Upper lobe of left lung (tissue), 6 donors: ENCODE measurements at regions not wholly inside any gene's neighbourhood (a gene's known extent, or its start where the extent isn't known, plus 50 kb on each side); places are given as distances from the start of the nearest gene placed in this dataset.

ENCODE experiments used
- ATAC-seq, 2 donors: fragments of 200-7000 bp; cut with Tn5 transposase; one replicate each; pipeline ENCODE4 v1.9.1; 2022; ENCODE audit warnings: mild to moderate bottlenecking in 2 of 2, moderate library complexity in 2 of 2; ENCODE audit not compliant: low FRiP score in 2 of 2
- DNase-seq, 2 donors: peaks; one replicate each; pipeline ENCODE4 v3.0.0-alpha.2; 2019 to 2020
- H3K27ac ChIP-seq, 4 donors: fragments of 200-600 bp; sonication (generic); one replicate each; pipeline ENCODE4 v1.5.1; 2016 to 2019
- H3K27me3 ChIP-seq, 4 donors: fragments of 200-600 bp; sonication (generic); one replicate each; pipeline ENCODE4 v1.5.1; 2017 to 2019
- H3K36me3 ChIP-seq, 4 donors: fragments of 200-600 bp; sonication (generic); one replicate each; pipeline ENCODE4 v1.5.1; 2016 to 2019
- H3K4me1 ChIP-seq, 4 donors: fragments of 200-600 bp; sonication (generic); one replicate each; pipeline ENCODE4 v1.5.1; 2018 to 2019
- H3K4me3 ChIP-seq, 4 donors: fragments of 200-600 bp; sonication (generic); one replicate each; pipeline ENCODE4 v1.5.1; 2017 to 2019; ENCODE audit warnings: mild to moderate bottlenecking in 2 of 4, moderate library complexity in 1 of 4
- H3K9me3 ChIP-seq, 4 donors: fragments of 200-600 bp; sonication (generic); one replicate each; pipeline ENCODE4 v1.5.1; 2018 to 2019
- CTCF ChIP-seq, 6 experiments: fragments of 450-650 bp in 4 of 6; fragments of 200-600 bp in 2 of 6; sonication (generic) in 2 of 6; IDR thresholded peaks; one replicate each; pipeline ENCODE4 v1.5.1; 2016 to 2019; ENCODE audit warnings: antibody characterized with exemption in 6 of 6
- EP300 ChIP-seq, 4 donors: sonication (generic); formaldehyde crosslinking; IDR thresholded peaks; one replicate each; pipeline ENCODE4 v1.5.1; 2017; ENCODE audit warnings: antibody characterized with exemption in 4 of 4, control low read depth in 2 of 4
- POLR2A ChIP-seq, 4 donors: fragments of 450-650 bp; IDR thresholded peaks; one replicate each; pipeline ENCODE4 v1.5.1; 2016 to 2017; ENCODE audit warnings: antibody characterized with exemption in 4 of 4, mild to moderate bottlenecking in 2 of 4
- POLR2AphosphoS5 ChIP-seq, 2 donors: sonication (generic); formaldehyde crosslinking; IDR thresholded peaks; one replicate each; pipeline ENCODE4 v1.5.1; 2017; ENCODE audit warnings: antibody characterized with exemption in 2 of 2
- WGBS, 2 donors: methylation state at CpG; one replicate each; pipeline ENCODE4 v1.1.5; 2017 to 2018; 5-methylcytosine and 5-hydroxymethylcytosine counted together
- donor health status: DM: no; HTN: no; CAD: no; lungs with moderate emphysema.
- donor health status: DM: no; HTN: yes; CAD: no; lungs with severe emphysema.

DNA sequence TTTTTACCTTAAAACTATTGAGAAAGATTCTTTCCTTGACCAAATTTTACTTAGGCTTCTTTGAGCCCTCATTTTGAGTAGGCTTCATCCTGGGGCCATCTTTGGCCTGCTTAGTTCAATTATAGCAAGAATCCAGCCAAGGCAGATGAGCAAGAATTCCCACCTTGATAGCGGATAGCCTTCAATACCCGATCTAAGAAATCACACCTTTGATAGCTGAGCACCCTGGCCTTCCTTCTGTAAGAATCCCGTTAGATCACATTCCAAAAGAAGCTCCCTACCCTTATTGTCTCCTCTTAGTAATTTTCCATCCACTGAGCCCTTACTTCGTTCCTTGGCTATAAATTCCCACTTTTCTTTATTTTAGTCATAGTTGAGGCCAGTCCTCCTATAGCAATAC, 275.4 kb upstream of the ROBO1 start:
- H3K36me3 ChIP-seq, result no peaks in the 10 kb centered on the region
- H3K4me1 ChIP-seq, result no peaks in the 10 kb centered on the region
- H3K4me3 ChIP-seq, result no peak overlapping the region
- DNase-seq (no peak), ATAC-seq (no peak)
- H3K27ac ChIP-seq, result no peak overlapping the region
- TF ChIP-seq CTCF (IDR thresholded peaks at IDR 0.05) (no peak), EP300 (IDR thresholded peaks at IDR 0.05) (no peak), POLR2AphosphoS5 (IDR thresholded peaks at IDR 0.05) (no peak), POLR2A (IDR thresholded peaks at IDR 0.05) (no peak)
- H3K9me3 ChIP-seq, result no peaks in the 10 kb centered on the region
- WGBS, 2 donors, result 80 to 87% methylated on average over 4 of the region's 4 CpGs
- no peaks in the 10 kb centered on the region for H3K27me3 ChIP-seq

GRCh38 chr3:80040067-80040466, 272.3 kb upstream of the ROBO1 start:
- H3K9me3 ChIP-seq, result no peaks in the 10 kb centered on the region
- no peaks in the 10 kb centered on the region for H3K36me3 ChIP-seq
- no peaks in the 10 kb centered on the region for H3K4me1 ChIP-seq
- TF ChIP-seq POLR2AphosphoS5 (IDR thresholded peaks at IDR 0.05), result no peak
- no peak for TF ChIP-seq EP300 (IDR thresholded peaks at IDR 0.05)
- no peak for TF ChIP-seq POLR2A (IDR thresholded peaks at IDR 0.05)
- TF ChIP-seq CTCF (IDR thresholded peaks at IDR 0.05), result no peak
- ATAC-seq (no peak), DNase-seq (no peak)
- 55 to 57% methylated on average over 2 of the region's 2 CpGs for WGBS, 2 donors
- no peak overlapping the region for H3K27ac ChIP-seq
- H3K4me3 ChIP-seq, result no peak overlapping the region
- no peaks in the 10 kb centered on the region for H3K27me3 ChIP-seq

GRCh38 chr3:80036176-80036575, 268.4 kb upstream of the ROBO1 start:
- Histone ChIP-seq H3K4me1 (no peaks in the 10 kb centered on the region), H3K36me3 (no peaks in the 10 kb centered on the region), H3K9me3 (no peaks in the 10 kb centered on the region), H3K27me3 (no peaks in the 10 kb centered on the region), H3K27ac (no peak overlapping the region), H3K4me3 (no peak overlapping the region)
- ATAC-seq, result no peak
- no peak for TF ChIP-seq POLR2A (IDR thresholded peaks at IDR 0.05)
- no peak for TF ChIP-seq CTCF (IDR thresholded peaks at IDR 0.05)
- TF ChIP-seq EP300 (IDR thresholded peaks at IDR 0.05), result no peak
- no peak for TF ChIP-seq POLR2AphosphoS5 (IDR thresholded peaks at IDR 0.05)
- no peak for DNase-seq

DNA sequence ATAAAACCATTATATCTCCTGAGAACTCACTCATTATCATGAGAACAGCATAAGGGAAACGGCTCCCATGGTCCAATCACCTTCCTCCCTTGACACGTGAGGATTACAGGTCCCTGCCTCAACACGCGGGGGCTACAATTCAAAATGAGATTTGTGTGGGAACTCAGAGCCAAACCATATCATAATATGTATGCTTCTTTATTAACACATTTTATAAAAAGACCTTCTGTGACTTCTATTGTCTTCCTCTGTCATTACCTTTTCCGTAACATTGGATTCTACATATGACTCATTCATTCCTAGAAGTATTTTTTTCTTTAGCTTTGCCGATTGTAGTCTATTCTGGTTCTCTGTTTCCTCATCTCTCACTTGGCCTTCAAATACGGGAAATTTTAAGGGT, 267.2 kb upstream of the ROBO1 start:
- ATAC-seq (no peak), DNase-seq (no peak)
- Histone ChIP-seq H3K4me3 (no peak overlapping the region), H3K4me1 (no peaks in the 10 kb centered on the region), H3K9me3 (no peaks in the 10 kb centered on the region), H3K27ac (no peak overlapping the region), H3K27me3 (no peaks in the 10 kb centered on the region), H3K36me3 (no peaks in the 10 kb centered on the region)
- 82 to 92% methylated on average over 7 of the region's 7 CpGs for WGBS, 2 donors
- no peak for TF ChIP-seq POLR2A (IDR thresholded peaks at IDR 0.05)
- no peak for TF ChIP-seq CTCF (IDR thresholded peaks at IDR 0.05)
- TF ChIP-seq EP300 (IDR thresholded peaks at IDR 0.05), result no peak
- TF ChIP-seq POLR2AphosphoS5 (IDR thresholded peaks at IDR 0.05), result no peak

GRCh38 chr3:80023010-80023409, 255.2 kb upstream of the ROBO1 start:
- DNase-seq, result no peak
- TF ChIP-seq POLR2A (IDR thresholded peaks at IDR 0.05) (no peak), CTCF (IDR thresholded peaks at IDR 0.05) (no peak)
- Histone ChIP-seq H3K4me3 (no peak overlapping the region), H3K9me3 (no peaks in the 10 kb centered on the region), H3K36me3 (no peaks in the 10 kb centered on the region), H3K4me1 (no peaks in the 10 kb centered on the region), H3K27me3 (no peaks in the 10 kb centered on the region), H3K27ac (no peak overlapping the region)
- ATAC-seq, result no peak
- 55 to 62% methylated on average over 2 of the region's 2 CpGs for WGBS, 2 donors
